Esophagus muscularis mucosa (tissue), 4 donors: ENCODE measurements at regions not wholly inside any gene's neighbourhood (a gene's known extent, or its start where the extent isn't known, plus 50 kb on each side); places are given as distances from the start of the nearest gene placed in this dataset.

Experiments used
- DNase-seq: peaks from one replicate; pipeline ENCODE4 v3.0.0-alpha.2; 2017; ENCODE audit errors: extremely low spot score
- H3K27ac ChIP-seq, 4 donors: fragments of 200-600 bp; sonication (generic); replicated peaks in 1 of 4; 1 replicate in 3 of 4; 2 replicates in 1 of 4; pipeline ENCODE4 v1.5.1; 2016 to 2019; ENCODE audit warnings: mild to moderate bottlenecking in 1 of 4
- H3K27me3 ChIP-seq, 4 donors: fragments of 200-600 bp; sonication (generic); one replicate each; pipeline versions ENCODE4 v1.5.1 to v1.6.0; 2016 to 2019
- H3K36me3 ChIP-seq, 4 donors: fragments of 200-600 bp; sonication (generic); one replicate each; pipeline ENCODE4 v1.5.1; 2016 to 2019
- H3K4me1 ChIP-seq, 4 donors: fragments of 200-600 bp; sonication (generic); one replicate each; pipeline ENCODE4 v1.5.1; 2016 to 2019
- H3K4me3 ChIP-seq, 4 donors: fragments of 200-600 bp; sonication (generic); 1 replicate in 2 of 4; 2 replicates in 2 of 4; pipeline ENCODE4 v1.5.1; 2016 to 2019; ENCODE audit warnings: mild to moderate bottlenecking in 4 of 4, moderate library complexity in 1 of 4
- H3K9me3 ChIP-seq, 4 donors: fragments of 200-600 bp; sonication (generic); 1 replicate in 3 of 4; 2 replicates in 1 of 4; pipeline ENCODE4 v1.5.1; 2016 to 2019
- EP300 ChIP-seq: sonication (generic); formaldehyde crosslinking; IDR thresholded peaks from one replicate; pipeline ENCODE4 v1.6.1; 2017; ENCODE audit warnings: antibody characterized with exemption
- POLR2A ChIP-seq: fragments of 450-650 bp; IDR thresholded peaks from one replicate; pipeline ENCODE4 v1.6.1; 2017; ENCODE audit warnings: antibody characterized with exemption, moderate library complexity, mild to moderate bottlenecking, low read depth
- POLR2AphosphoS5 ChIP-seq, 2 donors: sonication (generic); formaldehyde crosslinking; IDR thresholded peaks; one replicate each; pipeline ENCODE4 v1.6.1; 2017; ENCODE audit warnings: antibody characterized with exemption in 2 of 2
- WGBS: methylation state at CpG from one replicate; pipeline ENCODE4 v1.1.5; 2018; 5-methylcytosine and 5-hydroxymethylcytosine counted together
- intact Hi-C: fragments of 100-400 bp; cut with DNase I; formaldehyde crosslinking; loops from one replicate; pipeline ENCODE4 v1.15.1; 2023
- TF ChIP-seq, protein P1 (sequence below), 3 experiments: fragments of 200-600 bp in 2 of 3; fragments of 450-650 bp in 1 of 3; sonication (generic) in 2 of 3; IDR thresholded peaks; one replicate each; pipeline ENCODE4 v1.5.1; 2017 to 2019; ENCODE audit warnings: antibody characterized with exemption in 3 of 3, mild to moderate bottlenecking in 2 of 3, moderate library complexity in 1 of 3

DNA sequence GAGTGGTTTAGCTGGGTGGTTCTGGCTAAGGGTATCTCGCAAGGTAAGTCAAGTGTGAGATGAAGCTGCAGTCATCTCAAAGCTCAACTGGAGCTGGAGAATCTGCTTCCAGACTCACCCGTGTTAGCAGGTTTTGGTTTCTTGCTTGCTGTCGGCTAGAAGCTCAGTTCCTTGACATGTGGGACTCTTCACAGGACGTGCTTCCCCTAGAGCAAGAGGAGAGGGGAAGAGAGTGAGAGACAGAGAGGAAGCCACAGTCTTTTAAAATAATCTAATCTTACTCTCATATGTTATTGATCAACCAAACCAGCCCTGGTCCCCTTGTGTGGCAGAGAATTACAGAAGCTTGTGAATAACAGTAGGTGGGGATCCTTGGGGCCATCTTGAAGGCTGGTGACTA lies 199.5 kb downstream of the REEP3 start:
- H3K4me1 ChIP-seq, result peaks cover 16 to 41% (median 27%) of the 10 kb centered on the region in 4 donors
- intact Hi-C loops, result loop anchor here (2.0 kb wide), 1 partner anchor 556 kb away; no protein-coding TSS in a partner anchor
- H3K4me3 ChIP-seq, result no peak overlapping the region
- no peaks in the 10 kb centered on the region for H3K36me3 ChIP-seq
- no peak for TF ChIP-seq POLR2A
- no peak for TF ChIP-seq EP300
- peak in 1 of 2 donors; percentile 6 for TF ChIP-seq POLR2AphosphoS5 (IDR thresholded peaks at IDR 0.05)
- TF ChIP-seq, protein P1, sequence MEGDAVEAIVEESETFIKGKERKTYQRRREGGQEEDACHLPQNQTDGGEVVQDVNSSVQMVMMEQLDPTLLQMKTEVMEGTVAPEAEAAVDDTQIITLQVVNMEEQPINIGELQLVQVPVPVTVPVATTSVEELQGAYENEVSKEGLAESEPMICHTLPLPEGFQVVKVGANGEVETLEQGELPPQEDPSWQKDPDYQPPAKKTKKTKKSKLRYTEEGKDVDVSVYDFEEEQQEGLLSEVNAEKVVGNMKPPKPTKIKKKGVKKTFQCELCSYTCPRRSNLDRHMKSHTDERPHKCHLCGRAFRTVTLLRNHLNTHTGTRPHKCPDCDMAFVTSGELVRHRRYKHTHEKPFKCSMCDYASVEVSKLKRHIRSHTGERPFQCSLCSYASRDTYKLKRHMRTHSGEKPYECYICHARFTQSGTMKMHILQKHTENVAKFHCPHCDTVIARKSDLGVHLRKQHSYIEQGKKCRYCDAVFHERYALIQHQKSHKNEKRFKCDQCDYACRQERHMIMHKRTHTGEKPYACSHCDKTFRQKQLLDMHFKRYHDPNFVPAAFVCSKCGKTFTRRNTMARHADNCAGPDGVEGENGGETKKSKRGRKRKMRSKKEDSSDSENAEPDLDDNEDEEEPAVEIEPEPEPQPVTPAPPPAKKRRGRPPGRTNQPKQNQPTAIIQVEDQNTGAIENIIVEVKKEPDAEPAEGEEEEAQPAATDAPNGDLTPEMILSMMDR (IDR thresholded peaks at IDR 0.05), result no peak
- H3K27me3 ChIP-seq, result no peaks in the 10 kb centered on the region
- H3K9me3 ChIP-seq, result no peaks in the 10 kb centered on the region
- peak overlapping the region; percentile 3 to 68 (median 21) for H3K27ac ChIP-seq
- no peak for DNase-seq
- WGBS, result 50% methylated on average over 4 of the region's 4 CpGs

DNA sequence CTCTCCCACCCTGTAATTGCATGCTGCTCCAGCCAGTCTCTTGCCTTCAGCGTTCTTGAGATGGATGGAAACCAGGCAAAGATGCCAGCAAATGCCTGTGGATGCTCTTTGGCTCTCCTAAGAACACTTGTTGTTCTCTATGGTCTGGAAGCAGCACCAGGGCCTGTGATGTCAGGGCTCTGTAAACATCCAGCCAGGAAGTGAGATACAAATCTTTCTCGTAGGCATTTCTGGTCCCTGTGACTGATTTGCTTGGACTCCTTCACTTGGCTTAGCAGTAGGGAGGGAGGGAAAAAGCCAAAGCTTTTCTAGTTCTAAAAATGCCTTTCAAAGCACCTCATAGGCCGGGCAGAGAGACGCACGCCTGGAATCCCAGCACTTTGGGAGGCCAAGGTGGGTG lies 201.3 kb downstream of the REEP3 start:
- 39% methylated on average over 5 of the region's 5 CpGs for WGBS
- peak; percentile 52 to 71 for TF ChIP-seq POLR2AphosphoS5 (IDR thresholded peaks at IDR 0.05)
- TF ChIP-seq POLR2A, result no peak
- TF ChIP-seq EP300, result no peak
- TF ChIP-seq, protein P1 (IDR thresholded peaks at IDR 0.05), result no peak
- Histone ChIP-seq H3K9me3 (no peaks in the 10 kb centered on the region), H3K27me3 (no peaks in the 10 kb centered on the region), H3K27ac (peak overlapping the region; percentile 66 to 75 (median 68)), H3K4me3 (no peak overlapping the region), H3K4me1 (peaks cover 16 to 35% (median 21%) of the 10 kb centered on the region in 4 donors), H3K36me3 (no peaks in the 10 kb centered on the region)
- intact Hi-C loops, result loop anchor here (2.0 kb wide), 1 partner anchor 552 kb away; no protein-coding TSS in a partner anchor
- DNase-seq, result no peak

DNA sequence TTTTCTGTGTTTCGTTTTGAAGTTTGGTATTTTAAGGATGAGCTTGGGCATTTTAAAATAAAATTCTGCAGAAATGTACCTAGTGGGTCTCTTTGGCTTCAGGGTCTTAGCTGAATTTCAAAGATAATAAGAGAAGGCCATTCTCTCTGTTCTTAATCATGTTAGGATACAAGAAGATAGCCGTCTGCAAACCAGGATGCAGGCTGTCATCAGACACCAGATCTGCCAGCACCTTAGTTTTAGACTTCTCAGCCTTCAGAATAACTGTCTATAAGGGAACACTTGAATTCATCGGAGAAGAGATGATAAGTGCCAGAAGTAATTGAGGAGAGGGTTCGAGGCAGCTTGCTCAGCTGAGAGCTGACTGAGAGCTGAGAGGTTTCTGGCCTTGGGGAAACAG lies 202.1 kb downstream of the REEP3 start:
- Histone ChIP-seq H3K27me3 (no peaks in the 10 kb centered on the region), H3K4me3 (no peak overlapping the region), H3K4me1 (peaks cover 12 to 31% (median 19%) of the 10 kb centered on the region in 4 donors), H3K36me3 (no peaks in the 10 kb centered on the region), H3K9me3 (no peaks in the 10 kb centered on the region), H3K27ac (peak overlapping the region in 3 of 4 donors; percentile 68 to 75 (median 68))
- no peak for DNase-seq
- 69% methylated on average over 4 of the region's 4 CpGs for WGBS
- intact Hi-C loops, result loop anchor here (2.0 kb wide), 1 partner anchor 553 kb away; no protein-coding TSS in a partner anchor
- TF ChIP-seq POLR2A, result no peak
- TF ChIP-seq, protein P1 (IDR thresholded peaks at IDR 0.05), result no peak
- no peak for TF ChIP-seq POLR2AphosphoS5 (IDR thresholded peaks at IDR 0.05)
- TF ChIP-seq EP300, result no peak

DNA sequence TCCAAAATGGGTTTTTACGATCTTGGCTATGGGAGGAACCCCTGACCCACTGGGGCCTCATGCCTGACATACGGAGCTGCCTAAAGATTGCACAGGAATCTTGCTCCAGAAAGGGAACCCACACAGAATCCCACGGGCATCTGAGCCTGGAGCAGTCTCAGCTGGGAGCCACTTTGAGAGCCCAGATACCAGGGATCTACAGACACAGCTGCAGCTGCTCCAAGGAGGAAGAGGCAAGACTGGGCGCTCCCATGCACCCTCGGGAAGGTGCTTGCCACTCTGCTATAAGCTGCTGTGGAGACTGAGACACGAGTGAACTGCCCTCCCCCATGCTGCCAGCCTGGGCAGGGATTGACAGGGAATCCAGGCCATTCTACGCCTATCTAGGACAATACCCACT lies 202.5 kb downstream of the REEP3 start:
- no peak for TF ChIP-seq EP300
- TF ChIP-seq POLR2AphosphoS5 (IDR thresholded peaks at IDR 0.05), result no peak
- TF ChIP-seq, protein P1 (IDR thresholded peaks at IDR 0.05), result no peak
- no peak for TF ChIP-seq POLR2A
- Histone ChIP-seq H3K27ac (no peak overlapping the region), H3K4me3 (no peak overlapping the region), H3K4me1 (peaks cover 12 to 31% (median 19%) of the 10 kb centered on the region in 4 donors), H3K27me3 (no peaks in the 10 kb centered on the region), H3K9me3 (no peaks in the 10 kb centered on the region), H3K36me3 (no peaks in the 10 kb centered on the region)
- intact Hi-C loops, result loop anchor here (2.0 kb wide), 1 partner anchor 553 kb away; no protein-coding TSS in a partner anchor
- DNase-seq, result no peak
- 78% methylated on average over 6 of the region's 7 CpGs for WGBS

DNA sequence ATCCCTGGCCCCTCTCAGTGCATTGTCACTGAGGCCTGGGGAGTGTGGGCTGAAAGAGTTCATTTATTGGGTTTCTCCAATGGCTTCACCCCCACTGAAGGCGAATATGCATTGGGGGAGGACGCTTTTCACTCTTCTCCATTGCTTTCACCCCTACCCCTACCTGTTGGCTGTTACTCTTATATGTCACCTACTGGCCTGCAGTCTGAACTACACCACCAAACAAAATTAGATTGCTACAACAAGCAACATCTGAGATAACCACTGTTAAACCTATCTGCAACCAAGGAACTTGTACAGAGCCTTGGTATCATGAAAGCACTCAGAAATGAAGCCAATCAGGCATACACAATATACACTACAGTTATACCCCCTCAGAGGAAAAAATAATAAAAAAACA lies 203.7 kb downstream of the REEP3 start:
- Histone ChIP-seq H3K27me3 (no peaks in the 10 kb centered on the region), H3K4me1 (peaks cover 12 to 31% (median 17%) of the 10 kb centered on the region in 4 donors), H3K9me3 (no peaks in the 10 kb centered on the region), H3K36me3 (no peaks in the 10 kb centered on the region), H3K27ac (no peak overlapping the region), H3K4me3 (no peak overlapping the region)
- TF ChIP-seq POLR2AphosphoS5 (IDR thresholded peaks at IDR 0.05) (no peak), POLR2A (no peak), EP300 (no peak)
- TF ChIP-seq, protein P1 (IDR thresholded peaks at IDR 0.05), result no peak
- 95% methylated on average over 2 of the region's 2 CpGs for WGBS
- no peak for DNase-seq
- intact Hi-C loops, result no loop called here
